WTC11 (cell line): ENCODE measurements at regions not wholly inside any gene's neighbourhood (a gene's known extent, or its start where the extent isn't known, plus 50 kb on each side); places are given as distances from the start of the nearest gene placed in this dataset.

Source experiments
- ATAC-seq: fragments of 200-7000 bp; cut with Tn5 transposase; 2 replicates; pipeline ENCODE4 v1.10.0; 2021; ENCODE audit warnings: mild to moderate bottlenecking, moderate library complexity
- CTCF ChIA-PET: fragments of 300-600 bp; sonication (Branson Sonifier 250); formaldehyde crosslinking; loops from one replicate; lab custom pipeline; 2021; ENCODE audit warnings: antibody characterized with exemption; lab: Charles Lee
- POLR2A ChIA-PET: fragments of 350-600 bp; sonication (Branson Sonifier 250); formaldehyde crosslinking; loops from one replicate; lab custom pipeline; 2021; ENCODE audit warnings: antibody characterized with exemption; lab: Charles Lee
- DNase-seq: peaks from one replicate; pipeline ENCODE4 v3.0.0; 2021; ENCODE audit warnings: low spot score
- H3K27ac Mint-ChIP-seq: 2 replicates; pipeline ENCODE4 v1.8.0; 2021; ENCODE audit warnings: mixed read lengths
- H3K27me3 Mint-ChIP-seq: 2 replicates; pipeline ENCODE4 v1.8.0; 2021; ENCODE audit warnings: low read depth, mild to moderate bottlenecking, moderate library complexity, mixed read lengths
- H3K36me3 Mint-ChIP-seq: 2 replicates; pipeline ENCODE4 v1.8.0; 2021; ENCODE audit warnings: mixed read lengths
- H3K4me1 Mint-ChIP-seq: 2 replicates; pipeline ENCODE4 v1.8.0; 2022; ENCODE audit warnings: mixed read lengths
- H3K4me3 Mint-ChIP-seq: 2 replicates; pipeline ENCODE4 v1.8.0; 2021; ENCODE audit warnings: mild to moderate bottlenecking, moderate library complexity, mixed read lengths
- H3K9me3 Mint-ChIP-seq: 2 replicates; pipeline ENCODE4 v1.8.0; 2021; ENCODE audit warnings: mixed read lengths
- EMX1 ChIP-seq: fragments of 250-450 bp; sonication (Bioruptor Pico); IDR thresholded peaks from 2 replicates; pipeline ENCODE4 v1.8.0; 2021; ENCODE audit warnings: mild to moderate bottlenecking
- GABPB1 ChIP-seq: sonication (generic); formaldehyde crosslinking; IDR thresholded peaks from 2 replicates; pipeline ENCODE4 v1.8.1; 2023; ENCODE audit warnings: mild to moderate bottlenecking, missing genetic modification reagents
- GRHL2 ChIP-seq: fragments of 250-450 bp; sonication (Bioruptor Pico); IDR thresholded peaks from 2 replicates; pipeline ENCODE4 v1.8.0; 2022; ENCODE audit warnings: mild to moderate bottlenecking, moderate library complexity; ENCODE audit not compliant: insufficient replicate concordance, severe bottlenecking
- JUN ChIP-seq: sonication (generic); formaldehyde crosslinking; IDR thresholded peaks from 2 replicates; pipeline ENCODE4 v1.8.0; 2023; ENCODE audit warnings: mild to moderate bottlenecking, missing genetic modification reagents
- MXD4 ChIP-seq: fragments of 250-450 bp; sonication (Bioruptor Pico); IDR thresholded peaks from 2 replicates; pipeline ENCODE4 v1.8.0; 2021; ENCODE audit warnings: mild to moderate bottlenecking, moderate library complexity, borderline replicate concordance
- NFYB ChIP-seq: sonication (generic); formaldehyde crosslinking; conservative IDR thresholded peaks from 2 replicates; pipeline ENCODE4 v1.8.0; 2022; ENCODE audit warnings: low read depth, missing genetic modification reagents
- PRRX2 ChIP-seq: fragments of 250-450 bp; sonication (Bioruptor Pico); IDR thresholded peaks from 2 replicates; pipeline ENCODE4 v1.8.0; 2021; ENCODE audit warnings: mild to moderate bottlenecking
- RELA ChIP-seq: sonication (generic); formaldehyde crosslinking; IDR thresholded peaks from 2 replicates; pipeline ENCODE4 v1.8.1; 2022; ENCODE audit warnings: missing genetic modification reagents, mild to moderate bottlenecking, borderline replicate concordance
- RORB ChIP-seq: fragments of 250-450 bp; sonication (Bioruptor Pico); IDR thresholded peaks from 2 replicates; pipeline ENCODE4 v1.9.0; 2021; ENCODE audit warnings: mild to moderate bottlenecking
- TCF7 ChIP-seq: sonication (generic); formaldehyde crosslinking; IDR thresholded peaks from 2 replicates; pipeline ENCODE4 v1.8.0; 2022; ENCODE audit warnings: mild to moderate bottlenecking, low read depth, missing genetic modification reagents, moderate library complexity
- TEAD4 ChIP-seq: sonication (generic); formaldehyde crosslinking; IDR thresholded peaks from 2 replicates; pipeline ENCODE4 v1.8.0; 2022; ENCODE audit warnings: mild to moderate bottlenecking, missing genetic modification reagents
- TF ChIP-seq, protein P1 (sequence below): fragments of 250-450 bp; sonication (Bioruptor Pico); IDR thresholded peaks from 2 replicates; pipeline ENCODE4 v1.9.0; 2021; ENCODE audit warnings: moderate library complexity, mild to moderate bottlenecking, inconsistent platforms, borderline replicate concordance
- TF ChIP-seq, protein P2 (sequence below): sonication (generic); formaldehyde crosslinking; IDR thresholded peaks from 2 replicates; pipeline ENCODE4 v1.8.1; 2023; ENCODE audit warnings: mild to moderate bottlenecking, moderate library complexity, missing genetic modification reagents
- TF ChIP-seq, protein P3 (sequence below): fragments of 250-450 bp; sonication (Bioruptor Pico); conservative IDR thresholded peaks from 2 replicates; pipeline ENCODE4 v1.9.0; 2021; ENCODE audit warnings: mild to moderate bottlenecking

DNA sequence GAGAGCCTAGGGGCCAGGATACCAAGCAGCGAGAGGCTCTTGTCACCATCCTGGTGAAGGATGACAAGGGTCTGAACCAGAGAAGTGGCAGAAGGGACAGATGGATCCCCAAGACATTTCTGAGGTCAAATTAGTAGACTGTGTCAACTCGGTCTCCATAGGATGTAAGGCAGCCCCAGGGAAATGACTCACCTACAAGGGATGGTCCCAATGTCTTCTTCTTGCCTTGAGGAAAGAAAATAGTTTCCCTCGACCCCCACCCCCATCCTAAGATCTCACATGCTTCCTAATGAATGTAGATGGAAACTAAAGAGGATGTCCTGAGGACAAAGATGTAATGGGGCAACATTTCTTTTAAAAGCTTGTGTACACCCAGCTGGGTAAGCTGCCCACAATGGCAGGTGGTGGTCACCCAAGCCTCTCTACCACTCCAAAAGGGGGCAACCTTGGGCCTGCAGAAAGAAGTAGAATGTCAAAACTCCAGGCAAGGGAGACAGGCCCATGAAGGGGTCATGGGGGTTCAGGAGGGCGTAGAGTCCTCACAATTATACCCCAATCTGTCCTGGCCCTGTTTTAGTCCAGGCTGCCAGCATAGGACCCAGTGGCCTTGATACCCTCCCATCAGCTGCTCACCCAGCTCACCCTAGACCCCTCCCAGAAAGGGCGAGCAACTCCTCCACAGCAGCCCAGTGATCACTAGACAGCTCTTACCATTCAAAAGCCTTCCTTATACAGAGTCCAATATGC lies 187.4 kb downstream of the ACTL7B start:
- Mint-ChIP-seq H3K4me1 (peaks cover 14% of the 10 kb centered on the region), H3K9me3 (0 out of 2 replicates have a peak, but pooled peaks cover 4% of the 10 kb centered on the region), H3K36me3 (no peaks in the 10 kb centered on the region), H3K27ac (no peak overlapping the region), H3K4me3 (no peak overlapping the region), H3K27me3 (no peaks in the 10 kb centered on the region; the same call in 1 of the 2 replicates)
- DNase-seq (no peak), ATAC-seq (no peak)
- ChIA-PET POLR2A (no interaction called here), CTCF (no interaction called here)
- no peak for TF ChIP-seq GABPB1 (CRISPR knock-in tag)

DNA sequence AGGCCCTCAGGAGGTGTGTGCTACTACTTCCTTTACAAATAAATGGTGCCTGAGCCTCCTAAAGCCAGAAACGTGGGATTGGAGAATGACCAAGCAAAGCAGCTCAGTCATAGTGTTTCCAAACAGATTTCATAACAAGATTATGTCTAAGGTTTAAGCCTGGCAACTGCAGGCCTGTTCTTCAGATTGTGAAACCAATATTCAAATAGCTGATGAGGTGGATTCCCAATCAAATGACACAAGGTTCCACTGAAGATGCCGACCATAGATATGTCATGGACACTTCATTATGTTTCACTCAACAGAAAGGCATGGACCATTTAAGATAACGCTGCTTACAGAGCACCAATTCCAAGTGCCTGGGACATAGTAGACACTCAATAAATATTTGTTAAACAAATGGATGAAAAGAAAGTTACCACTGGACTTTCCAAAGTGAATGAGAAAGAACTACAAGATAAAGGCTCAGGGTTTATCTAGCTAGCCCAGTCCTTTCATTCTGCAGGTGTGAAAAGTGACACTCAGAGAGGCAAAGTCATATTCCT lies 189.5 kb downstream of the ACTL7B start:
- TF ChIP-seq RELA (CRISPR knock-in tag) (no peak), GABPB1 (CRISPR knock-in tag) (no peak)
- TF ChIP-seq, all 79 proteins: peak for 0
- no peak for DNase-seq
- Mint-ChIP-seq H3K4me3 (no peak overlapping the region), H3K36me3 (peaks cover 8% of the 10 kb centered on the region; the same call in 1 of the 2 replicates), H3K4me1 (peaks cover 22% of the 10 kb centered on the region), H3K9me3 (peaks cover 19% of the 10 kb centered on the region), H3K27ac (no peak overlapping the region), H3K27me3 (no peaks in the 10 kb centered on the region; the same call in 1 of the 2 replicates)
- ChIA-PET CTCF (no interaction called here), POLR2A (no interaction called here)
- no peak for ATAC-seq

DNA sequence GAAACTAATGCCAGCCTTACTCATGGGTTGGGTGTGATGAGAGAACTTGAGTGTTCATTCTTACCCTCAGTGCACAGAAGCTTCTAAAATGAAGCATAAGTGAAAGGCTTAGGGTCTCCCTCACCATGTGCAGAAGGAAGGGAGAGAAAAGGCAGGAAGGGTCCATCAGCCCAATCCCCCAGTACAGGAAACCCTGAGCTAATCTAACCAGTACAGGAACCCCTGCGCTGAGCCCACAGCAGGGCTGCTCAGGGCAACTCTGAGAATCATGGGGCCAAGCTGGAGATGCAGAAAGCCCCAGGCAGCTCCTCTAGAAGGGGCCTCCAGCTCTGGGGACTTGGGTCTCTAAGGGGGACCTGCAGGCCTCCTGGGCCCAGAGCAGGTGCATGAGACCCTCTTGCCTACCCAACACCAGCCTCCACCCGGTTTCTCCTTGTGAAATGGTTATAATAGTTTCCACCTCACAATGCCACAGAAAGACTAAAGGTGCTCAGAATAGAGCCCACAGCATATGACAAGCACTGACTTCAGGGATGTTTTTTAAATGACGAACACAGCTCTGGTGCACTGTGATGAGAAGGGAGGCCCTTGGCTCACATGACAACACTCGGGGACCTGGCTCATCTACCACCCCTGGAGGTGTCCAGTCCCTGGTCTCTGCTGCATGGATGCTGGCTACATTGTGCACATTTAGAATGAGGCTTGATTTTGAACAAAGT lies 190.1 kb downstream of the ACTL7B start:
- ATAC-seq = no peak
- peaks cover 25% of the 10 kb centered on the region for H3K9me3 Mint-ChIP-seq
- peaks cover 13% of the 10 kb centered on the region for H3K36me3 Mint-ChIP-seq
- DNase-seq = no peak
- H3K27ac Mint-ChIP-seq = no peak overlapping the region
- ChIA-PET POLR2A (no interaction called here), CTCF (interaction anchor here (1.0 kb wide), 1 partner anchor 16 kb away, joined by 3 read pairs; no protein-coding TSS in a partner anchor)
- TF ChIP-seq TCF7 (no peak), NFYB (CRISPR knock-in tag) (no peak), RORB (CRISPR knock-in tag) (no peak), RELA (CRISPR knock-in tag) (no peak), GRHL2 (CRISPR knock-in tag) (no peak), JUN (no peak), TEAD4 (no peak), PRRX2 (CRISPR knock-in tag) (no peak), MXD4 (CRISPR knock-in tag) (no peak), EMX1 (CRISPR knock-in tag) (no peak)
- TF ChIP-seq, protein P1, sequence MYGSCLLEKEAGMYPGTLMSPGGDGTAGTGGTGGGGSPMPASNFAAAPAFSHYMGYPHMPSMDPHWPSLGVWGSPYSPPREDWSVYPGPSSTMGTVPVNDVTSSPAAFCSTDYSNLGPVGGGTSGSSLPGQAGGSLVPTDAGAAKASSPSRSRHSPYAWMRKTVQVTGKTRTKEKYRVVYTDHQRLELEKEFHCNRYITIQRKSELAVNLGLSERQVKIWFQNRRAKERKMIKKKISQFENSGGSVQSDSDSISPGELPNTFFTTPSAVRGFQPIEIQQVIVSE (CRISPR knock-in tag) = no peak
- TF ChIP-seq, protein P2, sequence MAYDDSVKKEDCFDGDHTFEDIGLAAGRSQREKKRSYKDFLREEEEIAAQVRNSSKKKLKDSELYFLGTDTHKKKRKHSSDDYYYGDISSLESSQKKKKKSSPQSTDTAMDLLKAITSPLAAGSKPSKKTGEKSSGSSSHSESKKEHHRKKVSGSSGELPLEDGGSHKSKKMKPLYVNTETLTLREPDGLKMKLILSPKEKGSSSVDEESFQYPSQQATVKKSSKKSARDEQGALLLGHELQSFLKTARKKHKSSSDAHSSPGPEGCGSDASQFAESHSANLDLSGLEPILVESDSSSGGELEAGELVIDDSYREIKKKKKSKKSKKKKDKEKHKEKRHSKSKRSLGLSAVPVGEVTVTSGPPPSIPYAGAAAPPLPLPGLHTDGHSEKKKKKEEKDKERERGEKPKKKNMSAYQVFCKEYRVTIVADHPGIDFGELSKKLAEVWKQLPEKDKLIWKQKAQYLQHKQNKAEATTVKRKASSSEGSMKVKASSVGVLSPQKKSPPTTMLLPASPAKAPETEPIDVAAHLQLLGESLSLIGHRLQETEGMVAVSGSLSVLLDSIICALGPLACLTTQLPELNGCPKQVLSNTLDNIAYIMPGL (CRISPR knock-in tag) = no peak
- TF ChIP-seq, protein P3, sequence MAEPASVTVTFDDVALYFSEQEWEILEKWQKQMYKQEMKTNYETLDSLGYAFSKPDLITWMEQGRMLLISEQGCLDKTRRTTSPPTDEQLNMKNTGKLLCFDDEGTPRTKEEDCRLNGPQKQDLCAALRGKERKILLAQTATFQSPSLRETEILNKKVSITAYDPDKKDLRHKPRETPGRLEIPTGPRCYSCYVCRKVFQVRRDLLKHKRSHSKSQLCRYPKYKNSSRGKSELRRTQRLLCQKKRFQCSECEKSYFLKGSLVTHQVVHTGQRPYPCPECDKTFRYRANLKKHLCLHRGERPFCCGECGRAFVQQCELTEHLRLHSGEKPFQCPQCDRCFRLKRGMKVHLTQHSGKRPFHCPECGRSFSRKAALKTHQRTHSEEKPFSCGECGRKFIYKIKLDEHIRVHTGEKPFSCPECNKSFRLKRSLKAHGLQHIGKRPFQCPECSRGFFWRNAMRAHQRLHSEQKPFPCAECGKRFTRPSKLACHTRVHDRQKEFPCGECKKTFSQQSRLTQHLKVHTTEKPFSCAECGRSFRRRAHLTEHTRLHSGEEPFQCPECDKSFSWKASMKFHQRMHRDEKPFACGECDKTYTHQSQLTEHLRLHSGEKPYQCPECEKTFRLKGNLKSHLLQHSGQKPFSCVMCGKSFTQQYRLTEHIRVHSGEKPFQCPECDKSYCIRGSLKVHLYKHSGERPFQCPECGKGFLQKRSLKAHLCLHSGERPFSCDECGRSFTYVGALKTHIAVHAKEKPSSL = no peak
- no peaks in the 10 kb centered on the region; the same call in 1 of the 2 replicates for H3K27me3 Mint-ChIP-seq
- peaks cover 22% of the 10 kb centered on the region for H3K4me1 Mint-ChIP-seq
- no peak overlapping the region for H3K4me3 Mint-ChIP-seq
